Esophagus muscularis mucosa (tissue), 4 donors: ENCODE measurements at regions not wholly inside any gene's neighbourhood (a gene's known extent, or its start where the extent isn't known, plus 50 kb on each side); places are given as distances from the start of the nearest gene placed in this dataset.

Experiments
- CTCF ChIP-seq, 3 experiments: fragments of 200-600 bp in 2 of 3; fragments of 450-650 bp in 1 of 3; sonication (generic) in 2 of 3; IDR thresholded peaks; one replicate each; pipeline ENCODE4 v1.5.1; 2017 to 2019; ENCODE audit warnings: antibody characterized with exemption in 3 of 3, mild to moderate bottlenecking in 2 of 3, moderate library complexity in 1 of 3
- EP300 ChIP-seq: sonication (generic); formaldehyde crosslinking; IDR thresholded peaks from one replicate; pipeline ENCODE4 v1.6.1; 2017; ENCODE audit warnings: antibody characterized with exemption
- POLR2A ChIP-seq: fragments of 450-650 bp; IDR thresholded peaks from one replicate; pipeline ENCODE4 v1.6.1; 2017; ENCODE audit warnings: antibody characterized with exemption, moderate library complexity, mild to moderate bottlenecking, low read depth
- POLR2AphosphoS5 ChIP-seq, 2 donors: sonication (generic); formaldehyde crosslinking; IDR thresholded peaks; one replicate each; pipeline ENCODE4 v1.6.1; 2017; ENCODE audit warnings: antibody characterized with exemption in 2 of 2

GRCh38 chr4:138028923-138029322, 213.2 kb downstream of the SLC7A11 start:
- TF ChIP-seq CTCF (IDR thresholded peaks at IDR 0.05) (no peak), POLR2A (no peak), POLR2AphosphoS5 (IDR thresholded peaks at IDR 0.05) (no peak), EP300 (no peak)
